ENCODE measurements at regions not wholly inside any gene's neighbourhood (a gene's known extent, or its start where the extent isn't known, plus 50 kb on each side); places are given as distances from the start of the nearest gene placed in this dataset.
"Not testable (repeated sequence)": the region's sequence is repeated elsewhere in the genome, so short reads cannot be mapped to it uniquely, and the experiment has no call there.

GRCh38 chr4:82301390-82301789 lies 72.4 kb downstream of the HNRNPD start:
- DNase-seq = not testable (repeated sequence)

DNA sequence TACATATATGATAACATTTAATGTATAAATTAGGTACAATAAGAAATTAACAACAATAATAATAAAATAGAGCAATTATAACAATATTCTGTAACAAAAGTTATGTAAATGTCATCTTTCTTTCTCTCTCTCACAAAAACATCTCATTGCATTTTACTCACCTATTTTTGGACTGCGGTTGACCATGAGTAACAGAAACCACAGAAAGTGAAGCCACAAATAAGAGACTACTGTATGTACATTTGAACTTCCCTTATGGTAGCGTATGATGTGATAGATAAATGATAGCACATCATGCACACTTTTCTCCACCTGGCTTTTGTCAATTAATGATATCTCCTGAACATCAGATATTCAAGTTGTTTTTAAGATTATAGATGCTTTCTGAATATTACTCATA lies 80.5 kb downstream of the HNRNPD start:
- DNase-seq = no peak

DNA sequence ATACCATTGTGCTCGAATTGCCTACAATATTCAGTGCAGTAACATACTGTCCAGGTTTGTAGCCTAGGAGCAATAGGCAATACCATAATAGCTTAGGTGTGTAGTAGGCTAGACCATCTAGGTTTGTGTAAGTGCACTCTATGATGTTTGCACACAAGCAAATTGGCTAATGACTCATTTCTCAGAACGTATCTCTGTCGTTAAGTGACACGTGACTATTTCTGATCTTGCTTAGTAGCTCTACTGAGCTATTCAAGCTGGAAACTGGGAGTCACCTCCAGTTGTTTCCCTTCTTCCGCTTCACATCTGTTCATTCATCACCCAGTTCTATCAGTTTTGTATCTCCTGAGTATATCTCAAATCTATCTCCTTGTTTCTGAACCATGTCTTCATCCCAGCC lies 86.1 kb downstream of the HNRNPD start:
- no peak for DNase-seq

GRCh38 chr4:82284858-82285805 lies 88.7 kb downstream of the HNRNPD start:
- peak; percentile 97 for DNase-seq

- DNase-seq = no peak
These were observed 89.3 kb downstream of the HNRNPD start for GRCh38 chr4:82284475-82284857.

DNA sequence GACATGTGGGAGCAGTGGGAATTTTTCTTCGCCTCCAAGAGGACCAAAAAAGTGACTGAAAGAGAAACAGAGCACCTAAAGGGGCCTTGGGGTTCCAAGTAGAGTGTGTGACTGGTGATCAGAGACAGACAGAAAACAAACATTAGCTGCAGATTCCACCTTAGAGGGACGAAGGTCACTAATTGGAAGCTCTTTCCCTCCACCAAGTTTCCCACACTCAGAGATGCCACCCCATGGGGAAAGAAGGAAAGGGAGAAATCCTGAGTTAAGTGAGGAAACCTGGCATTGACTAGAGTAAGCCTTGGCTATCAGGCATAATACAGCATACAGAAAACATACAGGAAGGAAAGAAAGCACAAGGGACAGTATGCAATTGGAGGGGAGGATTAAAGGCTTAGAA lies 90.9 kb downstream of the HNRNPD start:
- no peak for DNase-seq

- not testable (repeated sequence) for DNase-seq
These were observed 94.2 kb downstream of the HNRNPD start for GRCh38 chr4:82279550-82279949.

- no peak for DNase-seq
These were observed 97.5 kb downstream of the HNRNPD start for GRCh38 chr4:82276332-82276640.

DNA sequence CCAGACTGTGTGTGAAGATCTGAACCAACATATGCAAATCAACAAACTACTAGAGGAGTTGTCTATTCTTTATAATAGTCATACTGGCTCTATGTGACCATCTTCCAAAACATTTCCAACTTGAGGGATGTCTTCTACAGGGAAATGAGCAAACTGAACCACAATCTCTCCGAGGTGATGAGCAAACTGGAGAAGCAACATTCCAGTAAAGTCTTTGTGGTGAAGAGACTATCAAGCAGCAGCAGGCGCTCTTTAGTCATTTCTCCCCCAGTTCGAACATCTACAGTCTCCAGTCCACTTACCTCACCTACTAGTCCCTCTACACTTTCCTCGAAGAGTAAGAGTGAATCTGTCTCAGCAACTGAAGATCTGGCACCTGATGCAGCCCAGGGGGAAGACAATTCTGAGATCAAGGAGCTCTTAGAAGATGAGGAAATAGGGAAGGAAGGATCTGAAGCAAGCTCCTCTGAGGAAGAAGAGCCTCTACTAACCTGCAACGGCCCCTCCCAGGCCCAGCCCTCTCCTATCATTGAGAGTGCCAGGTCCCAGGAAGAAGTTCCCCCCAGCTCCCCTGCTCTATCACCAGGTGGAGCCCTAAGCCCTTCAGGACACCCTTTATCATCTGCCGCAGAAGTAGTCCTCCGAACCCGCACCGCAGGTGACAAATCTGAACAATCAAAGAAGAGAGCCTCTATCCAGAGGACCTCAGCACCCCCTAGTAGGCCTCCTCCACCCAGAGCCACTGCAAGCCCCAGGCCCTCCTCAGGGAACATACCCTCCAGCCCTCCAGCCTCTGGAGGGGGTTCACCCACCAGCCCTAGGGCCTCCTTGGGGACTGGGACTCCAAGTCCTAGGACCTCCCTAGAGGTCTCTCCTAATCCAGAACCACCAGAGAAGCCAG lies 98.1 kb downstream of the HNRNPD start:
- no peak for DNase-seq

DNA sequence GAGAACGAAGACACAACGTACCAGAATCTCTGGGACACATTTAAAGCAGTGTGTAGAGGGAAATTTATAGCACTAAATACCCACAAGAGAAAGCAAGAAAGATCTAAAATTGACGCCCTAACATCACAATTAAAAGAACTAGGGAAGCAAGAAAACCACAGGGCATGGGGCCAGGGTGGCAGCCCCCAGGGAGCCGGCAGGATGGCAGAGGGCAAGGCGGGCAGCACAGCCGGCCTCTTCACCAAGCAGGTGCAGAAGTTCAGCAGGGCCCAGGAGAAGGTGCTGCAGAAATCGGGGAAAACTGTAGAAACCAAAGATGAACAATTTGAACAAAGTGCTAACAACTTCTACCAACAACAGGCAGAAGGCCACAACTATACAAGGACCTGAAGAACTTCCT lies 99.1 kb downstream of the HNRNPD start:
- not testable (repeated sequence) for DNase-seq

DNA sequence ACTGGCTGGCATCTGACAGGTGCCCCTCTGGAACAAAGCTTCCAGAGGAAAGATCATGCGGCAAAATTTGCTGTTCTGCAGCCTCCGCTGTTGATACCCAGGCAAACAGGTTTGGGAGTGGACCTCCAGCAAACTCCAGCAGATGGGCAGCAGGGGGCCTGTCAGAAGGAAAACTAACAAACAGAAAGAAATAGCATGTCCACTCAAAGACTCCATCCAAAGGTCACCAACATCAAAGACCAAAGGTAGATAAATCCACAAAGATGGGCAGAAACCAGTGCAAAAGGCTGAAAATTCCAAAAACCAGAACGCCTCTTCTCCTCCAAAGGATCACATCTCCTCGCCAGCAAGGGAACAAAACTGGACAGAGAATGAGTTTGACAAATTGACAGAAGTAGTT lies 101.3 kb downstream of the HNRNPD start:
- DNase-seq = not testable (repeated sequence)

GRCh38 chr4:82271915-82272480 lies 101.8 kb downstream of the HNRNPD start:
- not testable (repeated sequence) for DNase-seq

- no peak for DNase-seq
These were observed 105.0 kb downstream of the HNRNPD start for GRCh38 chr4:82268826-82269193.

DNA sequence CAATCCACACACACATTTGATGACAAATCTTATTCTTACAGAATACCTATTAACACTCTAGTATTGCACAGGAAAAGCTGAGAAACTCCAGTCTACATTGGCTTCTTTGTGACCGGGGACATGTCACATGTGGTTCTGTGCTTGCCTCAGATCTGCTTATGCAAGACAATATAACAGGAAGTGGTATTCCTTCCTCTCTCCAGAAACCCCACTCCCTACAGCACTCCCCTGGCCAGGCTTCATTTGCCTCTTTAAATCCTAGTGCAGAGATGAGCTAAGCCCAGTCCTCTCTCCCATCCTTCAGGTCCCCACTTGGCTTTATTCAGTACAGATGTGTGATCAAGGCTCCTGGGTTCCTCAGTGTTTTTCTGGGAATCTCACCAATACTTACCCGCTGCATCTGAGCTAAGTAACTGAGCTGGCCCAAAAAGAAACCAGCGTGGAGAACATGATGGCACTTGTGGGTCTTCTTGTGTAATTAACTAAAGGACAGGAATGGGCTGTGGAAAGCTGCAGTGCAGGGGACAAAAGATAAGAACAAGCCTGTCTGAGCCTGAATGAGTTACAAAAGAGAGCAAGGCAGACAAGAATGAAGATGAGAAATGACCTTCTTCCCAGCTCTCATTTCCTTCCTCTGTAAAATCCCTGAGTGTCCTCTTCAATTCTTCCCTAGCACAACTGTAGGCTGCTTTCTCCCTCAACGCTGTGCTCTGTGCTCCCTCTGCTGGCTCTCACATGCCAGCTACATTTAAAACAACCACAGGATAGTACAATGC lies 105.6 kb downstream of the HNRNPD start:
- peak; percentile 76 for DNase-seq

DNA sequence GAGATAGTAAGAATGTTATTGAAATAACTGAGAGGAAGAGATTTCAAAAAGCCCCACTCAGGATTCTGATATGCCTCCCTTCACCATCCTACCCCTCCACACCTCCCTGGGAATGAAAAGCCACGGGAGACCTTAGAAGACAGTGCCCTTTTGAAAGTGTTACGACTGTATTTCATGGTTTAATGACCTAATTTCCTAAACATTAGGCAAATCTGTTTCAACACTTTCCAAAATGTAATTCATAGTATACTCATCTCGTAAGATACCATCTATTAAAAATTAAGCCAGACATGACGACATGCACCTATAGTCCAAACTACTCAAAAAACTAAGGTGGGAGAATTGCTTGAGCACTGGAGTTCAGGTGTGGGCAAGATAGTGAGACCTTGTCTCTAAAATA lies 106.3 kb downstream of the HNRNPD start:
- DNase-seq = no peak

GRCh38 chr4:82266345-82266744 lies 107.4 kb downstream of the HNRNPD start:
- DNase-seq = no peak

- no peak for DNase-seq
These were observed 112.7 kb downstream of the HNRNPD start for GRCh38 chr4:82261084-82261483.

DNA sequence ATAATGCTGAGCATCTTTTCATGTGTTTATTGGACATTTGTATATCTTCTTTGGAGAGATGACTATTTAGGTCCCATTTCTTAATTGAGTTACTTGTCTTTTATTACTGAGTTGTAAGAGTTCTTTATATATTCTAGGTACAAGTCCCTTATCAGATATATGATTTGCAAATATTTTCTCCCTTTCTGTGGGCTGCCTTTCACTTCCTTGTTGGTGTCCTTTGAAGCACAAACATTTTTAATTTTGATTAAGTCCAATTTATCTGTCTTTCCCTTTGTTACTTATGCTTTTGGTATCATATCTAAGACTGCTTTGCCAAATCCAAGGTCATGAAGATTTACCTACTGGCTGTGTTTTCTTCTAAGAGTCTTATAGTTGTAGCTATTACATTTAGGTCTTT lies 113.2 kb downstream of the HNRNPD start:
- no peak for DNase-seq

DNA sequence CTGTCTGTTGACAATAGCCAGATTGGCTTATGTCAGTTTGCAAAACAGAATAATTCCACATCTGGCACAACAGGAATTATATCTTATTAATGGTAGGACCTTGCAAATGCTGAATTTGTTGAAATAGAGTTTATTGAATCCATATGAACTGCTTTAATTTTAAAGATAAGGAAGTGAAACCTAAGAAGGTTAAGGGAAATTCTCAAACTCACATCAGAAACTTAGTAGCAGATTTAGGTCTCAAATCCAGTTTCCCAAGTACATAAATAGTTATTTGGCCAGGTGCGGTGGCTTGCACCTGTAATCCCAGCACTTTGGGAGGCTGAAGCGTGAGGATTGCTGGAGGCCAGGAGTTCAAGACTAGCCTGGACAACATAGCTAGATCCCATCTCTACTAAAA lies 117.1 kb downstream of the HNRNPD start:
- no peak for DNase-seq

GRCh38 chr4:82255657-82256056 lies 118.1 kb downstream of the HNRNPD start:
- no peak for DNase-seq

GRCh38 chr4:82248903-82249632 lies 124.7 kb downstream of the HNRNPD start:
- no peak for DNase-seq

DNA sequence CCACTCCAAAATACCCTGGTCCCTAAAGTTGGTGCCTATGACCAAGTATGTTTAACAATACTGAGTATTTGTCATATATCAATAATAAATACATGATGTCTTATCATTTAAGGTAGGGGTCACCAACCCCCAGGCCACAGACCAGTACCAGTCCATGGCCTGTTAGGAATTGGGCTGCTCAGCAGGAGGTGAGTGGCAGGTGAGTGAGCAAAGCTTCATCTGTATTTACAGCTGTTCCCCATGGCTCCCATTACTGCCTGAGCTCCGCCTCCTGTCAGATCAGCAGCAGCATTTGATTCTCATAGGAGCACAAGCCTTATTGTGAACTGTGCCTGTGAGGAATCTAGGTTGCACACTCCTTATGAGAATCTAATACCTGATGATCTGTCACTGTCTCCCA lies 126.2 kb downstream of the HNRNPD start:
- DNase-seq = no peak
